Coronary artery (tissue), 2 donors: ENCODE measurements at regions not wholly inside any gene's neighbourhood (a gene's known extent, or its start where the extent isn't known, plus 50 kb on each side); places are given as distances from the start of the nearest gene placed in this dataset.

ENCODE experiments used
- DNase-seq: peaks from one replicate; pipeline ENCODE4 v3.0.0-alpha.2; 2017; ENCODE audit warnings: low spot score
- H3K27ac ChIP-seq, 2 donors: fragments of 200-600 bp; sonication (generic); one replicate each; pipeline ENCODE4 v1.5.1; 2016 to 2019
- H3K4me3 ChIP-seq: fragments of 200-600 bp; sonication (generic); 2 replicates; pipeline ENCODE4 v1.5.1; 2016; ENCODE audit warnings: mild to moderate bottlenecking, moderate library complexity
- CTCF ChIP-seq: fragments of 200-600 bp; sonication (generic); IDR thresholded peaks from one replicate; pipeline ENCODE4 v1.5.1; 2019; ENCODE audit warnings: antibody characterized with exemption

- DNase-seq = no peak
- TF ChIP-seq CTCF = no peak
- Histone ChIP-seq H3K4me3 (no peak overlapping the region), H3K27ac (no peak overlapping the region)
These were observed 904.8 kb upstream of the PCDH20 start for GRCh38 chr13:62320129-62321108.

GRCh38 chr13:62309904-62310303 is 894.3 kb upstream of the PCDH20 start:
- DNase-seq = no peak
- Histone ChIP-seq H3K27ac (no peak overlapping the region), H3K4me3 (no peak overlapping the region)
- no peak for TF ChIP-seq CTCF

GRCh38 chr13:62305756-62306155 is 890.1 kb upstream of the PCDH20 start:
- Histone ChIP-seq H3K27ac (no peak overlapping the region), H3K4me3 (no peak overlapping the region)
- TF ChIP-seq CTCF = no peak
- no peak for DNase-seq

- no peak overlapping the region for H3K4me3 ChIP-seq
- H3K27ac ChIP-seq = no peak overlapping the region
- DNase-seq = no peak
- TF ChIP-seq CTCF = no peak
These were observed 886.7 kb upstream of the PCDH20 start for GRCh38 chr13:62302341-62302740.

- no peak overlapping the region for H3K4me3 ChIP-seq
- no peak overlapping the region for H3K27ac ChIP-seq
- TF ChIP-seq CTCF = no peak
- no peak for DNase-seq
These were observed 884.3 kb upstream of the PCDH20 start for GRCh38 chr13:62299988-62300387.

GRCh38 chr13:62296812-62297211 is 881.2 kb upstream of the PCDH20 start:
- H3K27ac ChIP-seq = no peak overlapping the region
- TF ChIP-seq CTCF = no peak
- H3K4me3 ChIP-seq = no peak overlapping the region
- DNase-seq = no peak

GRCh38 chr13:62294244-62294643 is 878.6 kb upstream of the PCDH20 start:
- Histone ChIP-seq H3K4me3 (no peak overlapping the region), H3K27ac (no peak overlapping the region)
- TF ChIP-seq CTCF = no peak
- DNase-seq = no peak
